ENCODE measurements at regions not wholly inside any gene's neighbourhood (a gene's known extent, or its start where the extent isn't known, plus 50 kb on each side); places are given as distances from the start of the nearest gene placed in this dataset.

GRCh38 chr1:197995408-197996258, 78.5 kb downstream of the LHX9 start:
- TF ChIP-seq CTCF (conservative IDR thresholded peaks at IDR 0.05) (no peak), EZH2 (IDR thresholded peaks at IDR 0.05; ENCODE audit: low read depth) (no peak)

All from PC-9 (cell line).